ENCODE measurements at regions not wholly inside any gene's neighbourhood (a gene's known extent, or its start where the extent isn't known, plus 50 kb on each side); places are given as distances from the start of the nearest gene placed in this dataset.

GRCh38 chr7:119964065-119964464 is 308.9 kb upstream of the KCND2 start:
- TF ChIP-seq CTCF (IDR thresholded peaks at IDR 0.05; ENCODE audit: borderline replicate concordance, extremely low read depth, low read length, poor library complexity, severe bottlenecking) (no peak), EZH2 (IDR thresholded peaks at IDR 0.05; ENCODE audit: borderline replicate concordance, low read depth, low read length, severe bottlenecking) (no peak)

All from DND-41 (cell line).